Body of pancreas (tissue), 4 donors: ENCODE measurements at regions not wholly inside any gene's neighbourhood (a gene's known extent, or its start where the extent isn't known, plus 50 kb on each side); places are given as distances from the start of the nearest gene placed in this dataset.

Experiments used
- ATAC-seq: fragments of 150-250 bp; one replicate; pipeline ENCODE4 v1.9.1; 2016
- DNase-seq, 4 donors: peaks; one replicate each; pipeline ENCODE4 v3.0.0-alpha.2; 2019
- H3K27ac ChIP-seq, 4 donors: fragments of 200-600 bp; sonication (generic); 1 replicate in 3 of 4; 2 replicates in 1 of 4; pipeline versions ENCODE4 v1.5.1 to v1.6.1; 2016 to 2019; ENCODE audit warnings: mild to moderate bottlenecking in 1 of 4, mixed read lengths in 1 of 4, moderate library complexity in 1 of 4
- H3K27me3 ChIP-seq, 2 donors: fragments of 200-600 bp; sonication (generic); one replicate each; pipeline ENCODE4 v1.6.0; 2016; ENCODE audit warnings: mild to moderate bottlenecking in 1 of 2
- H3K36me3 ChIP-seq, 2 donors: fragments of 200-600 bp; sonication (generic); replicated peaks in 1 of 2; 2 replicates each; pipeline ENCODE4 v1.5.1; 2016; ENCODE audit warnings: low read depth in 2 of 2; ENCODE audit not compliant: insufficient read depth in 1 of 2
- H3K4me1 ChIP-seq: fragments of 200-600 bp; sonication (generic); one replicate; pipeline ENCODE4 v1.6.0; 2016
- H3K4me3 ChIP-seq, 2 donors: fragments of 200-600 bp; sonication (generic); 1 replicate in 1 of 2; 2 replicates in 1 of 2; pipeline ENCODE4 v1.5.1; 2016 to 2019
- H3K9me3 ChIP-seq, 3 donors: fragments of 200-600 bp; sonication (generic); 1 replicate in 2 of 3; 2 replicates in 1 of 3; pipeline ENCODE4 v1.5.1; 2016
- CTCF ChIP-seq, 7 experiments: fragments of 450-650 bp in 4 of 7; fragments of 200-600 bp in 3 of 7; sonication (generic) in 3 of 7; IDR thresholded peaks; one replicate each; pipeline ENCODE4 v1.5.1; 2016 to 2019; ENCODE audit warnings: antibody characterized with exemption in 7 of 7
- POLR2A ChIP-seq, 3 donors: fragments of 450-650 bp; IDR thresholded peaks; one replicate each; pipeline ENCODE4 v1.6.1; 2016; ENCODE audit warnings: antibody characterized with exemption in 3 of 3, mild to moderate bottlenecking in 2 of 3
- WGBS, 2 donors: methylation state at CpG; one replicate each; pipeline ENCODE4 v1.1.5; 2017; 5-methylcytosine and 5-hydroxymethylcytosine counted together
- intact Hi-C: fragments of 100-400 bp; cut with DNase I; formaldehyde crosslinking; loops from one replicate; pipeline ENCODE4 v1.15.1; 2023

- Histone ChIP-seq H3K27me3 (no peaks in the 10 kb centered on the region), H3K9me3 (no peaks in the 10 kb centered on the region), H3K27ac (no peak overlapping the region), H3K4me1 (peaks cover 13% of the 10 kb centered on the region), H3K36me3 (no peaks in the 10 kb centered on the region), H3K4me3 (no peak overlapping the region)
- ATAC-seq (no peak), DNase-seq (no peak)
- WGBS, 2 donors: 94 to 100% methylated on average over 2 of the region's 2 CpGs
- intact Hi-C loops: no loop called here
- TF ChIP-seq CTCF (IDR thresholded peaks at IDR 0.05) (no peak), POLR2A (IDR thresholded peaks at IDR 0.05) (no peak)
Measured at GRCh38 chr7:130974794-130975193, 240.8 kb upstream of the KLF14 start.

- Histone ChIP-seq H3K4me1 (peaks cover 7% of the 10 kb centered on the region), H3K27me3 (no peaks in the 10 kb centered on the region), H3K36me3 (no peaks in the 10 kb centered on the region), H3K9me3 (no peaks in the 10 kb centered on the region), H3K27ac (no peak overlapping the region), H3K4me3 (no peak overlapping the region)
- DNase-seq (no peak), ATAC-seq (no peak)
- intact Hi-C loops: no loop called here
- WGBS, 2 donors: 96 to 100% methylated on average over 5 of the region's 5 CpGs
- TF ChIP-seq POLR2A (IDR thresholded peaks at IDR 0.05) (no peak), CTCF (IDR thresholded peaks at IDR 0.05) (no peak)
Measured at GRCh38 chr7:130975731-130976130, 241.7 kb upstream of the KLF14 start.

GRCh38 chr7:130982160-130982638 lies 248.2 kb upstream of the KLF14 start:
- Histone ChIP-seq H3K4me3 (no peak overlapping the region), H3K4me1 (peaks cover 38% of the 10 kb centered on the region), H3K9me3 (no peaks in the 10 kb centered on the region), H3K27ac (peak overlapping the region in 1 of 4 donors; percentile 21), H3K27me3 (no peaks in the 10 kb centered on the region), H3K36me3 (peaks cover 0 to 4% of the 10 kb centered on the region in 2 donors)
- intact Hi-C loops: loop anchor here (10.0 kb wide), 1 partner anchor 63 kb away; no protein-coding TSS in a partner anchor
- 31 to 35% methylated on average over 3 of the region's 3 CpGs for WGBS, 2 donors
- ATAC-seq (peak; percentile 74), DNase-seq (no peak)
- no peak for TF ChIP-seq POLR2A (IDR thresholded peaks at IDR 0.05)
- peak; percentile 40 to 84 (median 70) for TF ChIP-seq CTCF (IDR thresholded peaks at IDR 0.05)

GRCh38 chr7:130982651-130983050 lies 248.6 kb upstream of the KLF14 start:
- H3K27ac ChIP-seq: peak overlapping the region in 1 of 4 donors; percentile 21
- H3K27me3 ChIP-seq: no peaks in the 10 kb centered on the region
- peaks cover 0 to 4% of the 10 kb centered on the region in 2 donors for H3K36me3 ChIP-seq
- ATAC-seq (no peak), DNase-seq (no peak)
- H3K4me1 ChIP-seq: peaks cover 40% of the 10 kb centered on the region
- intact Hi-C loops: loop anchor here (10.0 kb wide), 1 partner anchor 62 kb away; no protein-coding TSS in a partner anchor
- no peaks in the 10 kb centered on the region for H3K9me3 ChIP-seq
- no peak overlapping the region for H3K4me3 ChIP-seq
- TF ChIP-seq POLR2A (IDR thresholded peaks at IDR 0.05) (no peak), CTCF (IDR thresholded peaks at IDR 0.05) (no peak)
- WGBS, 2 donors: 45 to 54% methylated on average over 3 of the region's 3 CpGs

GRCh38 chr7:130985361-130985760 lies 251.4 kb upstream of the KLF14 start:
- H3K4me3 ChIP-seq: no peak overlapping the region
- H3K27me3 ChIP-seq: no peaks in the 10 kb centered on the region
- 89 to 91% methylated on average over 4 of the region's 4 CpGs for WGBS, 2 donors
- H3K36me3 ChIP-seq: peaks cover 0 to 4% of the 10 kb centered on the region in 2 donors
- H3K27ac ChIP-seq: no peak overlapping the region
- ATAC-seq (no peak), DNase-seq (no peak)
- H3K4me1 ChIP-seq: peaks cover 45% of the 10 kb centered on the region
- no peaks in the 10 kb centered on the region for H3K9me3 ChIP-seq
- intact Hi-C loops: loop anchor here (10.0 kb wide), 1 partner anchor 59 kb away; no protein-coding TSS in a partner anchor
- TF ChIP-seq POLR2A (IDR thresholded peaks at IDR 0.05): no peak
- no peak for TF ChIP-seq CTCF (IDR thresholded peaks at IDR 0.05)
